ENCODE measurements at regions not wholly inside any gene's neighbourhood (a gene's known extent, or its start where the extent isn't known, plus 50 kb on each side); places are given as distances from the start of the nearest gene placed in this dataset.

- CTCF ChIA-PET, result no interaction called here
- intact Hi-C loops (cut with micrococcal nuclease) (no loop called here), dilution Hi-C loops (cut with MboI; ENCODE audit: extremely low pct_ligation_motif_present, low sequenced_read_pairs) (no loop called here)
- H3K9me1 ChIP-seq (replicated peaks; ENCODE audit: control insufficient read depth, extremely low read depth, insufficient read depth, low read length), result no peaks in the 10 kb centered on the region
- no peaks in the 10 kb centered on the region for H3K27me3 ChIP-seq (ENCODE audit: control insufficient read depth in 2 of 2, insufficient read depth in 2 of 2, low read length in 2 of 2)
- no peaks in the 10 kb centered on the region for H3K79me2 ChIP-seq (ENCODE audit: control insufficient read depth, insufficient read depth, low read length)
- POLR2A ChIA-PET, result no interaction called here
- no peaks in the 10 kb centered on the region for H3K36me3 ChIP-seq (ENCODE audit: control insufficient read depth in 2 of 2, extremely low read depth in 1 of 2, insufficient read depth in 2 of 2, low read length in 2 of 2)
- no peak overlapping the region for H3K27ac ChIP-seq (ENCODE audit: insufficient read depth, low read depth, low read length)
- no peaks in the 10 kb centered on the region for H3K9me3 ChIP-seq (replicated peaks; ENCODE audit: control insufficient read depth, insufficient read depth, low read length)
- DNase-seq (ENCODE audit: low read depth, low spot score), result no peak
- FAIRE-seq, result no peak
- no peak overlapping the region for H3K4me3 ChIP-seq (replicated peaks in 1 of 3; ENCODE audit: insufficient read depth in 1 of 3, low read depth in 1 of 3, low read length in 3 of 3)
- no peak overlapping the region for H3K4me2 ChIP-seq (ENCODE audit: insufficient read depth, low read length)
- H3K4me1 ChIP-seq (ENCODE audit: control insufficient read depth, extremely low read depth, insufficient read depth, low read length), result peaks cover 9% of the 10 kb centered on the region
- BruUV-seq (replicated peaks), result no TSS peak
- no peak overlapping the region for H3K9ac ChIP-seq (replicated peaks; ENCODE audit: extremely low read depth, insufficient read depth, low read length)
- no peak overlapping the region for H2AFZ ChIP-seq (ENCODE audit: low read depth, low read length)
- TF ChIP-seq FOS (IDR thresholded peaks at IDR 0.05; ENCODE audit: borderline replicate concordance, insufficient read depth, low read length), result no peak
- TF ChIP-seq POLR2AphosphoS5 (IDR thresholded peaks at IDR 0.05; ENCODE audit: insufficient read depth, low read depth, low read length), result no peak
- TF ChIP-seq JUN (IDR thresholded peaks at IDR 0.05; ENCODE audit: borderline replicate concordance, insufficient read depth, insufficient read length, low read depth), result no peak
- TF ChIP-seq, protein P1, sequence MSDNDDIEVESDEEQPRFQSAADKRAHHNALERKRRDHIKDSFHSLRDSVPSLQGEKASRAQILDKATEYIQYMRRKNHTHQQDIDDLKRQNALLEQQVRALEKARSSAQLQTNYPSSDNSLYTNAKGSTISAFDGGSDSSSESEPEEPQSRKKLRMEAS (IDR thresholded peaks at IDR 0.05; ENCODE audit: insufficient read depth, insufficient read length), result no peak
- TF ChIP-seq EZH2 (IDR thresholded peaks at IDR 0.05; ENCODE audit: borderline replicate concordance, low read depth, low read length, severe bottlenecking), result no peak
- no peak for TF ChIP-seq MYC (IDR thresholded peaks at IDR 0.05; ENCODE audit: low read depth, low read length)
- TF ChIP-seq POLR2A (IDR thresholded peaks at IDR 0.05; ENCODE audit: low read depth, low read length), result no peak
- no peaks in the 10 kb centered on the region for H4K20me1 ChIP-seq (replicated peaks; ENCODE audit: control insufficient read depth, extremely low read depth, insufficient read depth, low read length)
These were observed 89.7 kb upstream of the RUNX1 start for GRCh38 chr21:35138665-35139381.

- intact Hi-C loops (cut with micrococcal nuclease), result no loop called here
- H3K36me3 ChIP-seq (ENCODE audit: control insufficient read depth in 2 of 2, extremely low read depth in 1 of 2, insufficient read depth in 2 of 2, low read length in 2 of 2), result no peaks in the 10 kb centered on the region
- H2AFZ ChIP-seq (ENCODE audit: low read depth, low read length), result peak overlapping the region; percentile 60
- no peaks in the 10 kb centered on the region for H3K79me2 ChIP-seq (ENCODE audit: control insufficient read depth, insufficient read depth, low read length)
- dilution Hi-C loops (cut with MboI; ENCODE audit: extremely low pct_ligation_motif_present, low sequenced_read_pairs), result no loop called here
- no peak overlapping the region for H3K4me2 ChIP-seq (ENCODE audit: insufficient read depth, low read length)
- ChIA-PET CTCF (no interaction called here), POLR2A (no interaction called here)
- H3K4me1 ChIP-seq (ENCODE audit: control insufficient read depth, extremely low read depth, insufficient read depth, low read length), result peaks cover 9% of the 10 kb centered on the region
- no peak overlapping the region for H3K4me3 ChIP-seq (replicated peaks in 1 of 3; ENCODE audit: insufficient read depth in 1 of 3, low read depth in 1 of 3, low read length in 3 of 3)
- TF ChIP-seq, protein P1 (IDR thresholded peaks at IDR 0.05; ENCODE audit: insufficient read depth, insufficient read length), result no peak
- TF ChIP-seq EZH2 (IDR thresholded peaks at IDR 0.05; ENCODE audit: borderline replicate concordance, low read depth, low read length, severe bottlenecking) (no peak), MYC (IDR thresholded peaks at IDR 0.05; ENCODE audit: low read depth, low read length) (no peak), POLR2AphosphoS5 (IDR thresholded peaks at IDR 0.05; ENCODE audit: insufficient read depth, low read depth, low read length) (no peak), JUN (IDR thresholded peaks at IDR 0.05; ENCODE audit: borderline replicate concordance, insufficient read depth, insufficient read length, low read depth) (no peak), CTCF (IDR thresholded peaks at IDR 0.05; ENCODE audit: extremely low read depth in 1 of 2, insufficient read depth in 1 of 2, low read depth in 1 of 2, low read length in 2 of 2) (no peak), POLR2A (IDR thresholded peaks at IDR 0.05; ENCODE audit: low read depth, low read length) (no peak), FOS (IDR thresholded peaks at IDR 0.05; ENCODE audit: borderline replicate concordance, insufficient read depth, low read length) (peak; percentile 22), GATA2 (IDR thresholded peaks at IDR 0.05; ENCODE audit: insufficient read depth, insufficient read length, low read depth, low read length) (peak; percentile 44)
- no peaks in the 10 kb centered on the region for H3K9me1 ChIP-seq (replicated peaks; ENCODE audit: control insufficient read depth, extremely low read depth, insufficient read depth, low read length)
- no peaks in the 10 kb centered on the region for H4K20me1 ChIP-seq (replicated peaks; ENCODE audit: control insufficient read depth, extremely low read depth, insufficient read depth, low read length)
- H3K27me3 ChIP-seq (ENCODE audit: control insufficient read depth in 2 of 2, insufficient read depth in 2 of 2, low read length in 2 of 2), result no peaks in the 10 kb centered on the region
- peak; percentile 30 for DNase-seq (ENCODE audit: low read depth, low spot score)
- no peaks in the 10 kb centered on the region for H3K9me3 ChIP-seq (replicated peaks; ENCODE audit: control insufficient read depth, insufficient read depth, low read length)
- H3K27ac ChIP-seq (ENCODE audit: insufficient read depth, low read depth, low read length), result no peak overlapping the region
- no peak overlapping the region for H3K9ac ChIP-seq (replicated peaks; ENCODE audit: extremely low read depth, insufficient read depth, low read length)
- FAIRE-seq, result peak; percentile 37
- BruUV-seq (replicated peaks), result no TSS peak
These were observed 87.6 kb upstream of the RUNX1 start for GRCh38 chr21:35136586-35137219.

Data from endothelial cell of umbilical vein (primary cell).